ENCODE measurements at regions not wholly inside any gene's neighbourhood (a gene's known extent, or its start where the extent isn't known, plus 50 kb on each side); places are given as distances from the start of the nearest gene placed in this dataset.

DNA sequence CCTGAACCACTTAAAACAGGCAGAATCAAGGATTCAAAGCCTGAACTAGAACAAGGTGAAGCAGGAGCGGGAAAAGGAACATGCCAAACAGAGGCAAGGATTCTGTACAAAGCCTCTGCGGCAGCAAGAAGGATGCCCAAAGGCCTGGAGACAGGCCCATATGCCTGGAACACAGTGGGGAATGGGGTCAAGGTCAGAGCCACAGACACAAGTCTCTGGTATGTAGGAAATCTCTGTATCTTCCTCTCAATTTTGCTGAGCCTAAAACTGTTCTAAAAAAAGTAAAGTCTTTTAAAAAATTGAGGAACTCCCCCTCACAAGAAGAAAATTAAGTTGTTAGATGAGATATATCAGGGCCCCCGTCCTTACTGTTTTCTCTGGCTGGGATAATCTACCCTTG, 175.9 kb upstream of the GHITM start:
- TF ChIP-seq, protein P1, sequence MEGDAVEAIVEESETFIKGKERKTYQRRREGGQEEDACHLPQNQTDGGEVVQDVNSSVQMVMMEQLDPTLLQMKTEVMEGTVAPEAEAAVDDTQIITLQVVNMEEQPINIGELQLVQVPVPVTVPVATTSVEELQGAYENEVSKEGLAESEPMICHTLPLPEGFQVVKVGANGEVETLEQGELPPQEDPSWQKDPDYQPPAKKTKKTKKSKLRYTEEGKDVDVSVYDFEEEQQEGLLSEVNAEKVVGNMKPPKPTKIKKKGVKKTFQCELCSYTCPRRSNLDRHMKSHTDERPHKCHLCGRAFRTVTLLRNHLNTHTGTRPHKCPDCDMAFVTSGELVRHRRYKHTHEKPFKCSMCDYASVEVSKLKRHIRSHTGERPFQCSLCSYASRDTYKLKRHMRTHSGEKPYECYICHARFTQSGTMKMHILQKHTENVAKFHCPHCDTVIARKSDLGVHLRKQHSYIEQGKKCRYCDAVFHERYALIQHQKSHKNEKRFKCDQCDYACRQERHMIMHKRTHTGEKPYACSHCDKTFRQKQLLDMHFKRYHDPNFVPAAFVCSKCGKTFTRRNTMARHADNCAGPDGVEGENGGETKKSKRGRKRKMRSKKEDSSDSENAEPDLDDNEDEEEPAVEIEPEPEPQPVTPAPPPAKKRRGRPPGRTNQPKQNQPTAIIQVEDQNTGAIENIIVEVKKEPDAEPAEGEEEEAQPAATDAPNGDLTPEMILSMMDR (conservative IDR thresholded peaks at IDR 0.05; ENCODE audit: low read depth, low read length), result no peak
- TF ChIP-seq EZH2 (IDR thresholded peaks at IDR 0.05; ENCODE audit: low read length, unreplicated experiment), result no peak

Measured in PC-3 (cell line).